Endodermal cell (in vitro differentiated cells): ENCODE measurements at regions not wholly inside any gene's neighbourhood (a gene's known extent, or its start where the extent isn't known, plus 50 kb on each side); places are given as distances from the start of the nearest gene placed in this dataset.

Experiments
- DNase-seq: peaks from one replicate; pipeline ENCODE4 v3.0.0-alpha.2; 2017
- H3K27ac ChIP-seq: 2 replicates; pipeline ENCODE4 v1.5.1; 2013; ENCODE audit warnings: mild to moderate bottlenecking, low read depth, low read length, moderate library complexity
- H3K27me3 ChIP-seq: 2 replicates; pipeline ENCODE4 v1.6.1; 2013; ENCODE audit warnings: mild to moderate bottlenecking, low read length, moderate library complexity; ENCODE audit not compliant: insufficient read depth, control insufficient read depth, poor library complexity, severe bottlenecking
- H3K36me3 ChIP-seq: 2 replicates; pipeline ENCODE4 v1.7.0; 2013; ENCODE audit warnings: mild to moderate bottlenecking, low read length, moderate library complexity; ENCODE audit not compliant: control insufficient read depth, insufficient read depth
- H3K4me1 ChIP-seq: one replicate; pipeline ENCODE4 v1.7.0; 2013; ENCODE audit warnings: low read length; ENCODE audit not compliant: control insufficient read depth, insufficient read depth
- H3K4me3 ChIP-seq: 2 replicates; pipeline ENCODE4 v1.5.1; 2013; ENCODE audit warnings: mild to moderate bottlenecking, low read length, moderate library complexity
- H3K9ac ChIP-seq: 2 replicates; pipeline ENCODE4 v1.6.1; 2013; ENCODE audit warnings: mild to moderate bottlenecking, low read length, moderate library complexity; ENCODE audit not compliant: poor library complexity, severe bottlenecking; ENCODE audit errors: extremely low read depth
- H3K9me3 ChIP-seq: 2 replicates; pipeline ENCODE4 v1.6.1; 2013; ENCODE audit warnings: mild to moderate bottlenecking, low read length, moderate library complexity; ENCODE audit not compliant: control insufficient read depth
- H3K27ac Mint-ChIP-seq: 2 replicates; pipeline ENCODE4 v1.8.0; 2020; ENCODE audit warnings: mixed read lengths
- H3K27me3 Mint-ChIP-seq: 2 replicates; pipeline ENCODE4 v1.8.0; 2021; ENCODE audit warnings: mild to moderate bottlenecking, mixed read lengths; ENCODE audit not compliant: insufficient read depth
- H3K36me3 Mint-ChIP-seq: 2 replicates; pipeline ENCODE4 v1.8.0; 2020; ENCODE audit warnings: low read depth, mixed read lengths
- H3K4me1 Mint-ChIP-seq: 2 replicates; pipeline ENCODE4 v1.8.0; 2020; ENCODE audit warnings: mixed read lengths
- H3K4me3 Mint-ChIP-seq: 2 replicates; pipeline ENCODE4 v1.8.0; 2020; ENCODE audit warnings: mild to moderate bottlenecking, moderate library complexity, mixed read lengths
- H3K9me3 Mint-ChIP-seq: 2 replicates; pipeline ENCODE4 v1.8.0; 2020; ENCODE audit warnings: mild to moderate bottlenecking, mixed read lengths
- WGBS, 2 experiments: methylation state at CpG; one replicate each; pipeline versions ENCODE4 v1.1.5 to v1.1.7; 2013; ENCODE audit warnings: missing lambda C conversion rate in 2 of 2, mixed read lengths in 1 of 2; ENCODE audit not compliant: insufficient coverage in 1 of 2, insufficient read length in 1 of 2; 5-methylcytosine and 5-hydroxymethylcytosine counted together
- TF ChIP-seq, protein P1 (sequence below): fragments of 200-600 bp; sonication (generic); conservative IDR thresholded peaks from 2 replicates; pipeline ENCODE4 v1.5.0; 2021; ENCODE audit warnings: antibody characterized with exemption, mild to moderate bottlenecking

DNA sequence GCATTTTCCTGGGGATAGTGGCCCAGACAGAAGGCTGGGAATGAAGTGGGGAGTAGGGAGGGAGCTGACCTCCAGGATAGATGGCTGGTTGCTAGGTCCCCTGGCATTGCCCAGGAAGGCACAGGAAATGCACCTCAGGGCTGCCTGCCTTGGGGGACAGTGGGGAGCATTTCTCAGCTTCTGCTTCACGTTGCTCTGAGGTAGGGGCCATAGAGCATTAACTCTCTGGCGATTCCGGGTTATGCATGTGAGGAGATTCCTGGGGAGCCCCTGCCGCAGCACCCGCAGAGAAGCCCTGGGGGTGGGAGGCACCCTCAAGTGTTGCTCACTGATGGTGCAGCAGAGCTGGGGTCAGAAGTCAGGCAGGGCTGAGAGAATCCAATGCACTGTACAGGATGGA is 256.5 kb downstream of the CYP26B1 start:
- WGBS, 2 experiments, result 86 to 97% methylated on average over 5 of the region's 5 CpGs
- H3K9ac ChIP-seq, result no peak overlapping the region
- no peaks in the 10 kb centered on the region for H3K9me3 Mint-ChIP-seq
- H3K36me3 Mint-ChIP-seq, result no peaks in the 10 kb centered on the region
- H3K9me3 ChIP-seq, result no peaks in the 10 kb centered on the region
- no peaks in the 10 kb centered on the region for H3K27me3 ChIP-seq
- H3K4me3 ChIP-seq, result no peak overlapping the region
- H3K4me3 Mint-ChIP-seq, result no peak overlapping the region
- peak; percentile 27 for DNase-seq
- H3K4me1 ChIP-seq, result no peaks in the 10 kb centered on the region
- H3K27me3 Mint-ChIP-seq, result no peaks in the 10 kb centered on the region
- no peaks in the 10 kb centered on the region for H3K4me1 Mint-ChIP-seq
- no peaks in the 10 kb centered on the region for H3K36me3 ChIP-seq
- H3K27ac Mint-ChIP-seq, result no peak overlapping the region
- TF ChIP-seq, protein P1, sequence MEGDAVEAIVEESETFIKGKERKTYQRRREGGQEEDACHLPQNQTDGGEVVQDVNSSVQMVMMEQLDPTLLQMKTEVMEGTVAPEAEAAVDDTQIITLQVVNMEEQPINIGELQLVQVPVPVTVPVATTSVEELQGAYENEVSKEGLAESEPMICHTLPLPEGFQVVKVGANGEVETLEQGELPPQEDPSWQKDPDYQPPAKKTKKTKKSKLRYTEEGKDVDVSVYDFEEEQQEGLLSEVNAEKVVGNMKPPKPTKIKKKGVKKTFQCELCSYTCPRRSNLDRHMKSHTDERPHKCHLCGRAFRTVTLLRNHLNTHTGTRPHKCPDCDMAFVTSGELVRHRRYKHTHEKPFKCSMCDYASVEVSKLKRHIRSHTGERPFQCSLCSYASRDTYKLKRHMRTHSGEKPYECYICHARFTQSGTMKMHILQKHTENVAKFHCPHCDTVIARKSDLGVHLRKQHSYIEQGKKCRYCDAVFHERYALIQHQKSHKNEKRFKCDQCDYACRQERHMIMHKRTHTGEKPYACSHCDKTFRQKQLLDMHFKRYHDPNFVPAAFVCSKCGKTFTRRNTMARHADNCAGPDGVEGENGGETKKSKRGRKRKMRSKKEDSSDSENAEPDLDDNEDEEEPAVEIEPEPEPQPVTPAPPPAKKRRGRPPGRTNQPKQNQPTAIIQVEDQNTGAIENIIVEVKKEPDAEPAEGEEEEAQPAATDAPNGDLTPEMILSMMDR, result no peak
- H3K27ac ChIP-seq, result no peak overlapping the region

DNA sequence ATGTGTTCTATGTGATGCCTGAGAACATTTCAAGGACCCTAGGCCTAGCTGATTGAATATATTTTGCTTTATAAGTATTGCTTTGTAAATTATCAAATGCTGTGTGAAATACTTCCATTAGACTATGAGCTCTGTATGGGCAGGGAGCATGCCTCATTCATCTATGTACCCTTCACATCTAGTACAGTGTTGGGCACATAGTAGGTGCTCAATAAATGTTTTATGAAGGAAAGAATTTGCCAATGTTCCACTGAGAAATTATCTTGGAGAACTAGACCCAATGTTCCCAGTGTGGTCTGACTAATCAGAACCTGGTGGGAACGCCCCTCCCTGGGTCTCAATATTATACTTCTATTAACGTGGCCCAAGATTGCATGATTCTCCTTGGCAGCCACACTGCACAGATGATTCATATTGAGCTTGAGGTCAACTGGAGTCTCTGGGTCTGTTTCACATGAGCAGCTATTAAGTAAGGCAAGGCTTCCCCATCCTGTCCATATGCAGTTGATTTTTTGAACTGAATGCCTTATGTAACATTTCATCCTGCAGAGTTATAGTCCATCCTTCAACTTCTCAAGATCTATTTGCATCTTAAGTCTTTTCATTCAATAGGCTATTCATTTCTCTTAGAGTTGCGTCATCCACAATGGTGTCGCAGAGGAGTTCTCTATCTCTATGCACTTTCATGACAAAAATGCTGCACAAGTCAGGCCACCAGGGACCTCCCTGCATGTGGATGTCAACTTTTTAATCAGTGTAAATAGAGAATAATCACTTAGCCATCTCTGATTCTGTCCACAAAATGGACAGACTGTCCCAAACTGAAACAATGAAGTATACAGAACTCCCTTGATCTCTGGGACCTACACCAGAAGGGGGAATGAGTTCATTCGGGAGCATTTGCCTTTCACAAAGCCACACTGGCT is 257.6 kb downstream of the CYP26B1 start:
- no peak for DNase-seq
- TF ChIP-seq, protein P1, result no peak
- Mint-ChIP-seq H3K36me3 (no peaks in the 10 kb centered on the region), H3K9me3 (no peaks in the 10 kb centered on the region), H3K27me3 (peaks cover 4% of the 10 kb centered on the region), H3K4me3 (no peak overlapping the region), H3K27ac (no peak overlapping the region), H3K4me1 (no peaks in the 10 kb centered on the region)
- H3K27ac ChIP-seq, result no peak overlapping the region
- H3K4me3 ChIP-seq, result no peak overlapping the region
- H3K9me3 ChIP-seq, result no peaks in the 10 kb centered on the region
- no peak overlapping the region for H3K9ac ChIP-seq
- H3K36me3 ChIP-seq, result no peaks in the 10 kb centered on the region
- no peaks in the 10 kb centered on the region for H3K4me1 ChIP-seq
- H3K27me3 ChIP-seq, result no peaks in the 10 kb centered on the region
- 87 to 88% methylated on average over 4 to 5 of the region's 5 CpGs for WGBS, 2 experiments

DNA sequence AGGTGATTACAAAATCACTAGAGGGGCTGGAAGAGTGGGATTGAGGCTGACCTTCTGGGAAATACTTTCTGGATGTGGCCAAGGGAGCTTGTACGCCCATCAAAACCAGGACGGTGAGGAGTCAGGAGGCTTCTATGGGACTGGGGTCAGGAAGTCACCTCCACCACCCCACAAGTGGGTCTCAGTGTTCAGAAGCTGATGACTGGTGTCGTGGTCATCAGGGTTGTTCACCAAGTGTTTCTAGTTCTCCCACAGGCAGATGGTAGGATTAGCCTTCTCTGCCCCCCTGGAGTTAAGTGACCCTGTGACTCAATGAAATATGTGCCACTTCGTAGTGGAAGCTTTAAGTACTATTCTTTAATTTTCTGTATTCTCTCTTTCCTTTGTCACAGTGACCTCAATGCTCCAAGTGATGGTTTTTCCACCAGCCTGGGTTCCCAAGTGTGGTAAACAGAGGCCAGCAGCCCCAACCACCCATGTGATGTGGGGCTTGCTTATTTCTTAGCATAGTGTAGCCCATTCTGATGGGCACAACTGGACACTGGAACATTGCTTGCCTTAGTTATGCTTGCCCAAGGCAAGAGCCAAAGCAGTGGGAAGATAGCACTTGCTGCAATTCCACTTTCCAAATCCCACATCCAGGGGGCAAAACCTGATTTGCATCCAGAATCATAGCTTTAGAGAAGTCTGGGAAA is 258.8 kb downstream of the CYP26B1 start:
- Mint-ChIP-seq H3K4me3 (no peak overlapping the region), H3K27ac (no peak overlapping the region), H3K9me3 (no peaks in the 10 kb centered on the region), H3K27me3 (peaks cover 4% of the 10 kb centered on the region), H3K36me3 (no peaks in the 10 kb centered on the region), H3K4me1 (no peaks in the 10 kb centered on the region)
- no peaks in the 10 kb centered on the region for H3K36me3 ChIP-seq
- no peak overlapping the region for H3K27ac ChIP-seq
- TF ChIP-seq, protein P1, result no peak
- no peak overlapping the region for H3K4me3 ChIP-seq
- no peaks in the 10 kb centered on the region for H3K4me1 ChIP-seq
- H3K27me3 ChIP-seq, result no peaks in the 10 kb centered on the region
- no peaks in the 10 kb centered on the region for H3K9me3 ChIP-seq
- H3K9ac ChIP-seq, result no peak overlapping the region
- WGBS, 2 experiments, result 79 to 89% methylated on average over 4 of the region's 4 CpGs
- peak; percentile 8 for DNase-seq
